GM21576 (cell line): ENCODE measurements at regions not wholly inside any gene's neighbourhood (a gene's known extent, or its start where the extent isn't known, plus 50 kb on each side); places are given as distances from the start of the nearest gene placed in this dataset.

Source experiments
- ATAC-seq: cut with Tn5 transposase; IDR thresholded peaks from one replicate; pipeline ENCODE4 v1.9.1; 2021; ENCODE audit warnings: mild to moderate bottlenecking, moderate library complexity; ENCODE audit not compliant: unreplicated experiment

GRCh38 chr13:107770541-107770940 is 444.8 kb downstream of the LIG4 start:
- ATAC-seq, result no peak

- no peak for ATAC-seq
Observed at GRCh38 chr13:107767119-107767518, 448.2 kb downstream of the LIG4 start.

GRCh38 chr13:107765724-107766401 is 449.5 kb downstream of the LIG4 start:
- ATAC-seq, result no peak

DNA sequence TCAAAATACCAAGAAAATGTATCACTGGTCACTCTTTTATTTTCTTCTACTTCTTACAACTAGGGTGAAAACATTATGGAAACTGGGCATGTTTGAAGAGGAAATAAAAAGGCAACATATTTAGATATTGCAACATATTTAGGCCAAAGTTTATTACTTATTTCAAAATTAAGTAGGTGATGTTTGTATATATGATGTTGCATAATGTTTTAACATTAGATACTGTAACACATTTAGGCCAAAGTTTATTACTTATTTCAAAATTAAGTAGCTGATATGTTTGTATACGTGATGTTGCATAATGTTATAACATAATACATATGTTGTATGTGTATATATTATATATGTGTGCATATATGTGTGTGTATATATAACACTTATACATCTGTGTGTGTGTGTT is 451.3 kb downstream of the LIG4 start:
- ATAC-seq, result no peak

- ATAC-seq, result no peak
Observed at GRCh38 chr13:107753748-107754147, 461.6 kb downstream of the LIG4 start.

GRCh38 chr13:107753291-107753690 is 462.0 kb downstream of the LIG4 start:
- ATAC-seq, result no peak

DNA sequence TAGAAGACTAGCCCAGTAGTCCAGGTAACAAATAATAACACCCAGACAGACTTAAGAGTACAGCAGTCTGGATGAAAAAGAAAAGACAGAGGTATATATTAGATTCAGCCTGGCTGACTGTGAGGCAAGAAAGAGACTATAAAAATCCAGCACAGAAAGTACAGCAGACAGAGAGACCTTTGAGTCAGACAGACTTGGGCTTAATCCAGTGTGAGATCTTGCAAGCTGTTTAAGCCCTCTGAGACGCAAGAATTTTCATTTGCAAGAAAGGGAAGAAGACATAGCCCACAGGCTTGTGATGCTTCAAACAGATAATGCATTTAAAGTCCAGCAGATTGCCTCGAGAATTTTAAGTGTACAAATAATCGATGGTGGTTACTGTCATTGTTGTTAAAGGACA is 471.4 kb downstream of the LIG4 start:
- ATAC-seq, result no peak

DNA sequence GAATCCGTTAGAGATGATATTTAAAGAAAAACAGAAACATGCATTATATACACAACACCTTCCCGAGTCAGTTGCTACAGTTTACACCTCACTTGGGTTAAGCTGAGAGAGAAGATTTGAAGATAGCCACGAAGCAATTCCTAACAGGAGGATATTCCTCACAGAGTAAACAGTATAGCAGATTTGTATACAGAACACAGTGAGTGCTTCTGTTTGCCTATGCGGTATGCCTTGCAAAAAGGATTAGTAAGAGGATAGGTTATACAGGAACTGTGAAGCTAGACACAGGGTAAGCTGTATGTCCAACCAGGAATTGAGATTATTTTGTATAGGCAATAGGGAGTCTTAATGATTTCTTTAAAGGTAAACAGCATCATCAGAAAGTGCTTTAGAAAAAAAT is 471.8 kb downstream of the LIG4 start:
- ATAC-seq, result no peak

GRCh38 chr13:107743100-107743499 is 472.2 kb downstream of the LIG4 start:
- no peak for ATAC-seq

- no peak for ATAC-seq
Observed at GRCh38 chr13:107742544-107742943, 472.8 kb downstream of the LIG4 start.

- ATAC-seq, result no peak
Observed at GRCh38 chr13:107738004-107738403, 477.3 kb downstream of the LIG4 start.

GRCh38 chr13:107736731-107737130 is 478.6 kb downstream of the LIG4 start:
- no peak for ATAC-seq

- no peak for ATAC-seq
Observed at GRCh38 chr13:107736170-107736569, 479.2 kb downstream of the LIG4 start.

DNA sequence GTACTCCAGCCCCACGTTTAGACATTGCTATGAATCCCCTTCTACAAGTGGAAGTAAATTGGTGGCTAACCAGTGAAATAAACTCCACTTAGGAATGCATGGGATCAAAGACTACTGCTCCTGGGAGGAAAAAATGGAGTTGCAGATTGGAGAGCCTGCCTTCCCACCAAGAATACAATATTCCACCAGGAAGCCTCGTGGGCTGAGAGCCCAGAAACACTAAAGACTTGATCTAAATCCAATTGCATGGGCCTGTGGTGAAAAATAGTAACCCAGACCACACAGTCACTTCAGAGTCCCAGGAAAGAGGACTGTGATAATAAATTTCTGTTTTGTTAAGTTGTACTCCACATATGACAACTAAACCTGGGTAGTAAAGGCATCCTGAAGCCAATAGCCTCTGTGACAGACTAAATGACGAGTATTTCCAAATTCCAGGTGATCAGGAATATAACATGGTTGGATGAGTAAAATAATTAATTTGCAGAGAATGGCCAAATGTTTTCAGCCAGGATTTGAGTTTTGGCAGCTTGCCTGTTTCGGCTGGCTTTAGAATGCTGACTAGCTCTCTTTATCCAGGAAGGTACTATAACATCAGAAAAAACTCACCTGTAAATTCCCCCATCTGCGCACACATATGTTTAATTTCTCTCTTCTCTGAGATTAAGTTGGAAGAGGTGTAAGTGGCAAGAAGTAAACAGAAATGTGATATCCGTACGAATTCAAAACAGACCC is 480.3 kb downstream of the LIG4 start:
- no peak for ATAC-seq

GRCh38 chr13:107733276-107733675 is 482.1 kb downstream of the LIG4 start:
- ATAC-seq, result no peak

DNA sequence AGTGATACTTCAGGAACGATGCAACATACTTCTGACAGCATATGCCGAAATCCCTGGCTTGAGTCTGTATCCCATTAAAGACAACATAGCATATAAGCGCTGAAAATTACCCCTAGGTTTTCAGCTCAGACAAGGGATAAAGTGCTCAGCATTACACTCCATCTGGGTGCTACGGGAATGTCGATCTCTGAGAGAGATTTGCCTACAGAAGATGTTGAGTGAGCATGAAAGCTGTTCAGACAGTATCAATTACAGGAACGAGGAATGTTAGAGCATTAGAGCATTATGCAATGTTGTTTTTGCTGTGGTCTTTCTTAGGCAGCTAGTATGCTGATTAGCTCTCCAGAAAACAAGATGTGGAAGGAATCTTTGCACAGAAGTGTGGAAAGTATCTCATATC is 484.5 kb downstream of the LIG4 start:
- ATAC-seq, result no peak

- no peak for ATAC-seq
Observed at GRCh38 chr13:107721125-107721869, 494.0 kb downstream of the LIG4 start.

- ATAC-seq, result no peak
Observed at GRCh38 chr13:107716741-107717140, 498.6 kb downstream of the LIG4 start.

DNA sequence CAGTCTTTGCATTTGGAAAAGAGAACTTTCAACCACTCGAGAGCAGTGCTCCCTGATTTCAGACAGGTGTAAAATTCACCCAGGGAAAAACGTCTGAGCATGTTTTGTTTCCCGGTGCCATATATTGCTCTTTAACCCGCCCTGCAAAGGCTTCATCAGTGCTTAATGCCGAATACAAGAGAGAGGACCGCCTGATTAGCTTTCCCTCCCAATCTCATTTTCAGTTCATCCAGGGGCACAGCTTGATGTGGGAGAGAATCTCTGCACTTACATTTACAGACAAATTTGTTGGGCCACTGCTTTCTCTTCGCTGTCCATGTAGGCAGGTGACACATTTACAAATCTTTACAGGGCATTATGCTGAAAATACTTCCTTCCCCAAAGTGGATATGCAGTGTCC is 499.1 kb downstream of the LIG4 start:
- ATAC-seq, result no peak

DNA sequence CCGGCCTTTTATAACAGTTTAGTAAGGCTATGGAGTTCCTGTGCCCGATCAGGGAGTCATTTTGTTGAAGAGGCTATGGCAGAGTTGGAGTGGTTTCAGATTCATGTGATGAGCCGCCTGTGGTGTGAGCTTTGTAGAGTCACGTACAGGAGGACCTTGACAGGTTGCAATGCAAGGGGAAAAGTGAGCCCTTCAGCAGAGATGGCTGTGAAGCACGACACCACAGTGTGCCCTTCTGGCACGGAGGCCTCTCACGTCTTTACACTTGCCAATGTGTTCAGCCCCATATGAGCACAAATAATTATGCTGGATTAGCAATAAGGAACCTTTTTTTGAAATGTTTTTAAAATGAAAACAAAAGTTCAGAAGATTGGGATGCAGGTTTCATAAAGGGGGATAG is 499.8 kb downstream of the LIG4 start:
- no peak for ATAC-seq

- ATAC-seq, result no peak
Observed at GRCh38 chr13:107713314-107713713, 502.0 kb downstream of the LIG4 start.
